ENCODE measurements at regions not wholly inside any gene's neighbourhood (a gene's known extent, or its start where the extent isn't known, plus 50 kb on each side); places are given as distances from the start of the nearest gene placed in this dataset.
A peak's percentile ranks its signal among the peaks of the same experiment; 100 is the strongest.

DNA sequence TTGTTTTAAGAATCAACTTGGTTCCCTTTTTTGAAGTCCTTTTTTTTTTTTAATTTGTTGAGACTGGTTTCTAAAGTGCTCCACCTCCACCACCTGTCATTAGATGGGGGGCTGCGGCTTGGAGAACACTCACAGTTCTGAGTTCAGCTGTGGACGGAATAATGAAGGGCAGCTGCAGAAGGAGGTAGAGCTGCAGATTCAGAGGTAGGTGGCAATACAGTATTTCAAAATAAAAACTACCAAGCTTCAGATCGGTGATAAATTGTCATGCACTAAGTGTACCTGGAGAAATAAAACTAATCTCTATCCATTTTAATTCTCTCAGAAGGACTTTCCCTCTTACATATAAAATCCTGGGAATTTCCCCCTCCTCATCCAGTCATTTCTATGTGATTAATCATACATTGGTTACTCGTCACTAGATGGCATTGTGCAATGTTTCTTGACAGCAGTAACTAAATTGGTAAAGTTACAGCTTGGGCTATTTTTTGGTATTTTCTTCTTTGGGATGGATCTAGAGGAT is 81.1 kb upstream of the SLC39A10 start:
- TF ChIP-seq, protein P1, sequence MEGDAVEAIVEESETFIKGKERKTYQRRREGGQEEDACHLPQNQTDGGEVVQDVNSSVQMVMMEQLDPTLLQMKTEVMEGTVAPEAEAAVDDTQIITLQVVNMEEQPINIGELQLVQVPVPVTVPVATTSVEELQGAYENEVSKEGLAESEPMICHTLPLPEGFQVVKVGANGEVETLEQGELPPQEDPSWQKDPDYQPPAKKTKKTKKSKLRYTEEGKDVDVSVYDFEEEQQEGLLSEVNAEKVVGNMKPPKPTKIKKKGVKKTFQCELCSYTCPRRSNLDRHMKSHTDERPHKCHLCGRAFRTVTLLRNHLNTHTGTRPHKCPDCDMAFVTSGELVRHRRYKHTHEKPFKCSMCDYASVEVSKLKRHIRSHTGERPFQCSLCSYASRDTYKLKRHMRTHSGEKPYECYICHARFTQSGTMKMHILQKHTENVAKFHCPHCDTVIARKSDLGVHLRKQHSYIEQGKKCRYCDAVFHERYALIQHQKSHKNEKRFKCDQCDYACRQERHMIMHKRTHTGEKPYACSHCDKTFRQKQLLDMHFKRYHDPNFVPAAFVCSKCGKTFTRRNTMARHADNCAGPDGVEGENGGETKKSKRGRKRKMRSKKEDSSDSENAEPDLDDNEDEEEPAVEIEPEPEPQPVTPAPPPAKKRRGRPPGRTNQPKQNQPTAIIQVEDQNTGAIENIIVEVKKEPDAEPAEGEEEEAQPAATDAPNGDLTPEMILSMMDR (conservative IDR thresholded peaks at IDR 0.05; ENCODE audit: low read depth, low read length), result peak; percentile 59
- TF ChIP-seq EZH2 (IDR thresholded peaks at IDR 0.05; ENCODE audit: low read length, unreplicated experiment), result no peak
- TF ChIP-seq EZH2phosphoT487 (IDR thresholded peaks at IDR 0.05; ENCODE audit: borderline replicate concordance, low read length), result no peak
